C4-2B (cell line): ENCODE measurements at regions not wholly inside any gene's neighbourhood (a gene's known extent, or its start where the extent isn't known, plus 50 kb on each side); places are given as distances from the start of the nearest gene placed in this dataset.

Source experiments
- ZFX ChIP-seq: fragments of 450-650 bp; IDR thresholded peaks from 2 replicates; pipeline ENCODE4 v1.6.1; 2017
- TF ChIP-seq, protein P1 (sequence below): fragments of 450-650 bp; conservative IDR thresholded peaks from 2 replicates; pipeline ENCODE4 v1.5.1; 2017; ENCODE audit warnings: mild to moderate bottlenecking

DNA sequence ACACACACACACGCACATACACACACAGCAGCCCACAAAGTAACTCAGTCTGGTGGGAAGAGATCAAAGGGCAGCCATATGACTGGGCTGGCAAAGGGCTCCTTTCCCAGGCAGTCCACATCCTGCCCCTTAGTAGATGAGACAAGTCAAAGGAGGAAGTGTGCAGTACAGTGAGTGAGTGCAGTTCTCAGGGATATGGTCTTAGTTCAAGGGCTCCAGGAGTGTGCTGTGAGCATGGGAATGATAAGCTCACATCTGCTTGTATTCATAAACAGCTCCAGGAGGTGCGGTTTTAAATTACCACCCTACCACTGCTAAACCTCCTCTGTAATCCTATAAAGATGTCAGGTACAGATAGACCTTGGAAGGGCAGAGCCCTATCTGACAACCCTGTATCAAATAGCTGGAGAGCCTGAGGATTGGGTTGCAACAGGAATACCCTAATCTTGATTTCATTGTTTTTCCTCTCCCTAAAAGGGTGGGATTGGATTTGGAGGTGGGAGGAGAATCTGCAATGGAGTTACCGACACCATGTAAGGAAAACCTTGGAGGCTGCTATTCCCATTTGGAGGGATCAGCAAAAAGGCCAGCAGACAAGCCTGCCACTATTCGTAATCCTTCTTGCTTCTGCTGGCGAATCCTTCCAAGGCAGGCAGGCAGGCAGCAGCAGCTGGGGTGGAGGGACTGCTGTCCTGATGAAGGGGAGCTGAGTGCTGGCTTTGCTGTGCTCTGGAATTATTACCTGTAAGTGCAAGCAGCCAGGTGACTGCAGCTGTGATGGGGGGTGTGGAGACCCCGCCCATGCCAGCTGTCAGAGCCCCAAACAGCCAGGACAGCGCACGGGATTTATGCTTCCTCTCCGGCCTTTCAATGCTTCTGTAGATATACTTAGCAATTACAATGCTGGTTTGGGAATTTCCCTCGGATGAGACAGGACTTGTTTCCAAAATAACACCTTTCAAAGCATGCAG lies 342.7 kb downstream of the PRL start:
- TF ChIP-seq, protein P1, sequence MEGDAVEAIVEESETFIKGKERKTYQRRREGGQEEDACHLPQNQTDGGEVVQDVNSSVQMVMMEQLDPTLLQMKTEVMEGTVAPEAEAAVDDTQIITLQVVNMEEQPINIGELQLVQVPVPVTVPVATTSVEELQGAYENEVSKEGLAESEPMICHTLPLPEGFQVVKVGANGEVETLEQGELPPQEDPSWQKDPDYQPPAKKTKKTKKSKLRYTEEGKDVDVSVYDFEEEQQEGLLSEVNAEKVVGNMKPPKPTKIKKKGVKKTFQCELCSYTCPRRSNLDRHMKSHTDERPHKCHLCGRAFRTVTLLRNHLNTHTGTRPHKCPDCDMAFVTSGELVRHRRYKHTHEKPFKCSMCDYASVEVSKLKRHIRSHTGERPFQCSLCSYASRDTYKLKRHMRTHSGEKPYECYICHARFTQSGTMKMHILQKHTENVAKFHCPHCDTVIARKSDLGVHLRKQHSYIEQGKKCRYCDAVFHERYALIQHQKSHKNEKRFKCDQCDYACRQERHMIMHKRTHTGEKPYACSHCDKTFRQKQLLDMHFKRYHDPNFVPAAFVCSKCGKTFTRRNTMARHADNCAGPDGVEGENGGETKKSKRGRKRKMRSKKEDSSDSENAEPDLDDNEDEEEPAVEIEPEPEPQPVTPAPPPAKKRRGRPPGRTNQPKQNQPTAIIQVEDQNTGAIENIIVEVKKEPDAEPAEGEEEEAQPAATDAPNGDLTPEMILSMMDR = no peak
- no peak for TF ChIP-seq ZFX
